CD4-positive, alpha-beta T cell treated with Interleukin-17A for 1 hour (primary cell): ENCODE measurements at regions not wholly inside any gene's neighbourhood (a gene's known extent, or its start where the extent isn't known, plus 50 kb on each side); places are given as distances from the start of the nearest gene placed in this dataset.
"Not testable (repeated sequence)": the region's sequence is repeated elsewhere in the genome, so short reads cannot be mapped to it uniquely, and the experiment has no call there.

Experiments
- DNase-seq: peaks from one replicate; pipeline ENCODE4 v3.0.0-alpha.2; 2020

DNA sequence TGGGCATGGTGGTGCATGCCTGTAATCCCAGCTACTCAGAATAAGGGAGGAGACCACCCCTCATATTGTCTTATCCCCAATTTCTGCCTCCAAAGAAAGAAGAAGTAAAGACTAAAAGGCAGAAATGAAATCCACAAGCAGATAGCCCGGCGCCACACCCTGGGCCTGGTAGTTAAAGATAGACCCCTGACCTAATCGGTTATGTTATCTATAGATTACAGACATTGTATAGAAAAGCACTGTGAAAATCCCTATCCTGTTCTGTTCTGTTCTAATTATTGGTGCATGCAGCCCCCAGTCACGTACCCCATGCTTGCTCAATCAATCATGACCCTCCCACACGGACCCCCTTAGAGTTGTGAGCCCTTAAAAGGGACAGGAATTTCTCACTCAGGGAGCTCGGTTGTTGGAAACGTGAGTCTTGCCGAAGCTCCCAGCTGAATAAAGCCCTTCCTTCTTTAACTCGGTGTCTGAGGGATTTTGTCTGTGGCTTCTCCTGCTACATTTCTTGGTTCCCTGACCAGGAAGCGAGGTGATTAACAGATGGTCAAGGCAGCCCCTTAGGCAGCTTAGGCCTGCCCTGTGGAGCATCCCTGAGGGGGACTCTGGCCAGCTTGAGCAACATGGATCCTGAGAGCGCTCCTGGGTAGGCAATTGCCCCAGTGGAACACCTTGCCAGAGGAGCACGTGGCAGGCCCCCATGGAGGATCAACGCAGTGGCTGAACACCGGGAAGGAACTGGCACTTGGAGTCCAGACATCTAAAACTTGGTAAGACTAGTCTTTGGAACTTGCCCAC is 188.7 kb upstream of the NDUFV2 start:
- not testable (repeated sequence) for DNase-seq

DNA sequence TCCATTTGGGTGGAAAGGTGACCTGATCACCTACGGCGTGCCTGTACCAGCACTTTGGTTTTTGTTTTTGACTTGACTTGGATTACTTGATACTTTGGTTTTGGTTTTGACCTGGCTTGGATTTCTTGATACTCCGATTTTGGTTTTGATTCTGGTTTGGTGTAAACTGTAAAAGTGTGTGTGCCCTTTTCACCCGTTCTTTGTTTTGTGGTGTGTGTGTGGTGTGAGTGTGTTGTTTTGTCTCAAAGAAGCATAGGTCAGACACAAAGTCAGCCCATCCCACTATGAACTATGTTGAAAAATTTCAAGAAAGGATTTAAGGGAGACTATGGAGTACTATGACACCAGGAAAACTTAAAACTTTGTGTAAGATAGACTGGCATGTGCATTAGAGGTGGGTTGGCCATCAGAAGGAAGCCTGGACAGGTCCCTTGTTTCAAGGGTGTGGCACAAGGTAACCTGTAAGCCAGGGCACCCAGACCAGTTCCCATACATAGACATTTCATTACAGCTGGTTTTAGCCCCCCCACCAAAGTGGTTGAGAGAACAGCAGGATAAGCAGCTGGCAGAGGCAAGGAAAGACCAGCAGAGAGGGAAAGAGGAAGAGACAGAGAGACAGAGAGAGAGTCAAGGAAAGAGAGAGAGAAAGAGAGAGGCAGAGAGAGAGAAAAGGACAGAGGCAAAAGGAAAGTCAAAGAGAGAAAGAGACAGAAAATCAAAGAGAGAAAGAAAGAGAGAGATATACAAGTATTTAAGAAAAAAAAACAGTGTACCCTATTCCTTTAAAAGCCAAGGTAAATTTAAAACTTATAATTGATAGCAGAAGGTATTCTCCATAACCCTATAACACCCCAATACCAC is 187.9 kb upstream of the NDUFV2 start:
- DNase-seq: not testable (repeated sequence)

DNA sequence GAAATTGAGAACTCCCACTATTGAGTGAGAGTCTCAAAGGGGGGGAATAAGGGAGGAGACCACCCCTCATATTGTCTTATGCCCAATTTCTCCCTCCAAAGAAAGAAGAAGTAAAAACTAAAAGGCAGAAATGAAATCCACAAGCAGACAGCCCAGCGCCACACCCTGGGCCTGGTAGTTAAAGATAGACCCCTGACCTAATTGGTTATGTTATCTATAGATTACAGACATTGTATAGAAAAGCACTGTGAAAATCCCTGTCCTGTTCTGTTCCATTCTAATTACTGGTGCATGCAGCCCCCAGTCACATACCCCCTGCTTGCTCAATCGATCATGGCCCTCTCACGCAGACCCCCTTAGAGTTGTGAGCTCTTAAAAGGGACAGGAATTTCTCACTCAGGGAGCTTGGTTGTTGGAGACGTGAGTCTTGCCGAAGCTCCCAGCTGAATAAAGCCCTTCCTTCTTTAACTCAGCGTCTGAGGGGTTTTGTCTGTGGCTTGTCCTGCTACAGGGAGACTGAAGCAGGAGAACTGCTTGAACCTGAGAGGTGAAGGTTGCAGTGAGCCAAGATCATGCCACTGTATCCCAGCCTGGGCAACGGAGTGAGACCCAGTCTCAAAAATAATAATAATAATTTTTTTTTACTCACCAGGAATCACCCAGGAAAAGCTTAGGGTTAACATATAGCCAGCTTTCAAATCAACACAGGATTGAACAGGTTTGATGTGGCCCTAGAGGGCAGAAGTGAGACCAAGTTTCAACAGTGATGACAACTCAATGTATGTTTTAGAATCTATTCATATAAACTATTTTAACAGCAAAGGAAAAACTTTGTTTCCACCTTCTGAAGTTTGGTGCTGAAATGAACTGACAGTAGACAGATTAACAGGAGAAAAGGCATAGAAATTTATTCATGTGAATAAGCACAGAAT is 181.4 kb upstream of the NDUFV2 start:
- DNase-seq: not testable (repeated sequence)

DNA sequence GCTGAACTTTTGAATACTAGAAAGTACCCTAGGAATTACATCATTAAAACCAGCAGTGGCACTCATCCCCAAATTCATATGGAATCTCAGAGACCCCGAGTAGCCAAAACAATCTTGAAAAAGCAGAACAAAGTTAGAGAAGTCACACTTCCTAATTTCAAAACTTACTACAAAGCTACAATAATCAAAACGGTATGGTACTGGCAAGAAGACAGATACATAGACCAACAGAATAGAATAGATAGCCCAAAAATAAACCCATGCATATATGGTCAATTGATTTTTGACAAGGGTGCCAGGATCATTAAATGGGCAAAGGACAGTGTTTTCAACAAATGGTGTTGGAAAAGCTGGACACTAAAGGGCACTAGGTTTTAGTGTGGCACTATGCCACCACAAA is 176.0 kb upstream of the NDUFV2 start:
- no peak for DNase-seq

DNA sequence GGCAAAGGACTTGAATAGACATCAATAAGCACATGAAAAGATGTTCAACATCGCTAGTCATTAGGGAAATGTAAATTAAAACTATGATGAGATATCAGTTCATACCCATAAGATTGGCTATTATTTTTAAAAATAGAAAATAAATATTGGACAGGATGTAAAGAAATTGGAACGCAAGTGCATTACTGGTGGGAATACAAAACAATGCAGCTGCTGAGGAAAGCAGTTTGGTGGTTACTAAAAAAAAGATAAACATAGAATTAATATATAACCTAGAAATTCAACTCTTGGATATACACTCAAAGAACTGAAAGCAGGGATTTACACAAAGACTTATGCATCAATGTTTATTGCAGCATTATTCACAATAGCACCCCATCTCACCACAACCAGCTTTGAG is 174.5 kb upstream of the NDUFV2 start:
- no peak for DNase-seq

DNA sequence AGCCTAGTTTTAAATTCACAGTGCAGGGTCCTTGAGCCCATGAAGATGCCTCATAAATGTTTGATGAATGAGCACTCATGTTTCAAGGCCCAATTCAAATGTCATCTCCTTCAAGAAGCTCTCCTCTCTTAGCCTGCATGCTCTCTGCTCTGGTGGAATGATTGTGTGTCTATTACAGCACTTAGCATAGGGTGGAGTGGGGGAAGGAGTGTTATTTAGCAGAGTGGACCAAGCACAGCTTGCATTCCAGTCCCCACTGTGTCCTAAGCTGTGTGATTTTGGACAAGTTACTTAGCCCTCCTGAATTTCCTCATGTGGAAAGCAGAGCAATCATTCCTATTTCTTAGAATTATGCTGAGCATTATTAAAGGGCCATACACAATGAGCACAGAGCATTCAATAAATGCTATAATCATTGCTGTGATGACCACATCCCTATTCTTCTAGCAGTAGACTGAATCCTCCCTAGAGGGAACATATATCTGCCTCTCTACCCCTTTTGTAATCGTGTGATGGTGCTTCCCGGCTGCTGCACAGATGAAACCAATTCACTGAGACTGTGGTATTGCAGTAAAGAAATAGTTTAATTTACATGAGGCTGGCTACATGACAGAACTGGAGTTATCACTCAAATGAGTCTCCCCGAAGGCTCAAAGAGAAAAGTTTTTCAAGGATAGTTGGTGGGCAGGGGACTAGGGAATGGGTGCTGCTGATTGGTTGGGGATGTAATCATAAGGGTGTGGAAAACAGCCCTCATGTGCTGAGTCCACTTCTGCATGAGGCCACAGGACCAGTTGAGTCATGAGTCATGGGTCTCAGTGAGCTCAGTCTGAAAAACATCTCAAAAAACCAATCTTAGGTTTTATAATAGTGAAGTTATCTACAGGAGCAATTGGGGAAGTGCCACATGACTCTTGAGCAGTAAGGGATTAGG is 173.4 kb upstream of the NDUFV2 start:
- DNase-seq: no peak

DNA sequence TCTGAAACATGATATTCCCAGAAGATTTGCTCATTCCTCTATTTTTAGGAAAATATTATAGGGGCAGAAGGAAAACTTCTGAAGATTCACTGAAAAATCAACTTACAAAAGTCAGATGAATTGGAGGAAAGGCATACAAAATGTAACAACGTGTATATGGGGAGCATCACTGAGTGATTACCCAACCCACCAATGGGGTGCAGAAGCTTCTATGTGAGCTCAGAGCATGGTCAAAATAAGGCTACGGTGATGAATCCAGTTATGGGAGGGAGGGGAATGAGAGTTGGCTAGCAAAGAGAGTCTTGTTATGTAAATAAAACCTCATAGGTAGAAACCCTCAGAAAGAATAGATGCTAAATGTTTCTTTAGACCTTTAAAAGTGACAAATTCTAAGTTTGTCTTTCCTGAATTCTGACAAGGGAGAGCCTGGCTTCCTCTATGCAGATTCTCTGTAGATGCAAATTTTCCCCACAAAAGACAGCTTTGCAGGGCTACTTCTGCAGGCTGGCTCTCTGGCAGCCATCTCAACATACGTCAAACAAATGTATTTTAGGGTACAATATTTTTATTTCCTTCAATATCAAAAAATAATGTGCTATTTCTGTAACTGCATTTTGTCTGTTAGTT is 171.4 kb upstream of the NDUFV2 start:
- DNase-seq: no peak

DNA sequence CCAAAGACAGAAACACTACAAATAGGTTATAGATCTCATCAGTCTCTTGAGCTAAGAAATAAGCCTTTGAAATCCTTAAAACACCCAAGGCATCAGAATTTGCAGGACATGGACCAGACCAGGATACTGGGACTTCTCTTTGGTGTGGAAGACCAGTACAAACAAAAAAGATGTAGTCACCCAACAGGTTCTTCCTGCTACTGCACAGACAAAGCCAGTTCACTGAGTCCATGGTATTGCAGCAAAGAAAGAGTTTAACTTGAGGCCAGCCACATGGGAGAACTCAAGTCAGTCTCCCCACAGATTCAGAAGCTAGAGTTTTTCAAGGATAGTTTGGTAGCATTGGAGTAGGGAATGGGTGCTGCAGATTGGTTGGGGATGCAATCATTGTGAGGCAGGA is 169.6 kb upstream of the NDUFV2 start:
- no peak for DNase-seq

DNA sequence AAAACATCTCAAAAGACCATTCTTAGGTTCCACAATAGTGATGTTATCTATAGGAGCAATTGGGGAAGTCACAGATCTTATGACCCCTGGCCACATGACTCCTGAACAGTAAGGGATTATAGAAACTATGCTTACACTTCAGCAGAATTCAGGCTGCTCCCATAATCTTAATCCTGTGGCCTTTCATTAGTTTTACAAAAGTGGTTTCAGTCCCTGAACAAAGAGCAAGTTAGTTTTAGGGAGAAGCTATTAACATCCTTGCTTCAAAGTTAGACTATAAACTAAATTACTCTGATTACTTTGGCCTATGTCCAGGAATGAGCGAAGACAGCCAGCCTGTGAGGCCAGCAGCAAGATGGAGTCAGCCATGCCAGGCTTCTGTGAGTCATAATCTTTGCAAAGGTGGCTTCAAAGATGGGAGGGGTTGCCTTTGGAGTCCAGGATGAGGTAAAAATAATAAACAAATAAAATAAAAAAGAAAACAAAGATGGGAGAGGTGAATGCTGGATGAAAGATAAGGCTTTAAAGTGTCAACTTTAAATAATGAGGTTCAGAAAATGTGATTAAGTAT is 168.7 kb upstream of the NDUFV2 start:
- no peak for DNase-seq

DNA sequence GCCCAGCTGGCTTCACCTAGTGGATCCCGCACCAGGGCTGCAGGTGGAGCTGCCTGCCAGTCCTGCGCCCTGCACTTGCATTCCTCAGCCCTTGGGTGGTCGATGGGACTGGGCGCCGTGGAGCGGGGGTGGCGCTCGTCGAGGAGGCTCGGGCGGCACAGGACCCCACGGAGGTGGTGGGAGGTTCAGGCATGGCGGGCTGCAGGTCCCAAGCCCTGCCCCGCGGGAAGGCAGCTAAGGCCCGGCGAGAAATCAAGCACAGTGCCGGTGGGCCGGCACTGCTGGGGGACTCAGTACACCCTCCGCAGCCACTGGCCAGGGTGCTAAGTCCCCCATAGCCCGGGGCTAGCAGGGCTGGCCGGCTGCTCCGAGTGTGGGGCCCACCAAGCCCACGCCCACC is 167.2 kb upstream of the NDUFV2 start:
- not testable (repeated sequence) for DNase-seq

DNA sequence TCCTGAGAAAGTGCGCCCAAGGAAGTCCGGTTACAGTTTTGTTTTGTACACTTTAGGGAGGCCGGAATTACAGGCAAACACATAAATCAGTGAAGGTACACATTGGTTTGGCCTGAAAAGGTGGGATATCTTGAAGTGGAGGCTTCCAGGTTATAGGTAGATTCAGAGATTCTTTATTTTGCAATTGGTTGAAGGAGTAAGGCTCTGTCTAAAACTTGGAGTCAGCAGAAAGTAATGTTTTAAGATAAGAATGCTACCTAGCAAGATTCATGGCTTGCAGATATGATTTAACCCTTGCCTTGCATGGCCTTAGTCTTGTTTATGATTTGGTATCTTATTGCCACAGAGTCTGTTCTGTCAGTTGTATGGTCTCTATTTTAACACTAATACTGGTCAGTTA is 165.9 kb upstream of the NDUFV2 start:
- DNase-seq: no peak

DNA sequence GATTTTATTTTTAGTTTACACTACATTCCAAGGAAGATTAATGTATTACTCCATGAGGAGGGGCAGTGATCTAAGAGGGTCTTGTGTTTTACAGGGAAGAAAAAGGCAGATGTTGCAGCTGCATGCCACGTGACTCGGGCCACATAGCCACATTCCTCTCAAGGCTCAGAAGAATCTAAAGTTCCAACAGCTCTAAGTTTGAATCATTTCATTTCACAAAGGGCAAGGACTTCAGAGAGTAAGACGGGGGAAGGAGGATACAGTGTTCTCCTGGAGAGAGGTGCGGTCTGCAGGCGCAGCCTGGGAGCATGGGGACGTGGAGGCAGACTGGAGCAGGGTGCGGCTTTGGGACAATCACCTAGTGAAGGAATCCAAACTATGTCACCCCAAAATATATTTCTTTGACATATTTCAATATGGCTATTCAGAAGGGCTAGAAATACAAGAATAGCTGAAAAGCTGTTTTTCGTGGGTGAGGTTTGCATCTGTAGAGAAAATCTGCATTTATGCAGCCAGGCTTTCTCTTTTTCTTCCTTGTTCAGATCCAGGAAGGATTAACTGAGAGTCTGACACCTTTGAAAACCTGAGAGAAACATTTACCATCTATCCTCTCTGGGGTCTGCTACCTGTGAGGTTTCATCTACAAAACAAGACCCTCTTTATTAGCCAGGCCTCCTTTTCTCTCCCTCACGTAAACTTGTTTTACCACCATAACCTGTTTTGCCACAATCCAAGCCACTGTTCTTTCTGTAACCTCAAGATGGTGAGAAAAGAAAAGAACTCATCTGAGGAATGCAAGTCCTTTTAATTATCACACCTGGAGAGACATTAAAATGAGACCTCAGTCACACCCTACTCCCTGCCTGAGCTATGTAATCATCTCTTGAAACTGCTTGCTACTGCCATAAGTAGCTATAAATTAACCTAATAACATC is 165.1 kb upstream of the NDUFV2 start:
- no peak for DNase-seq

DNA sequence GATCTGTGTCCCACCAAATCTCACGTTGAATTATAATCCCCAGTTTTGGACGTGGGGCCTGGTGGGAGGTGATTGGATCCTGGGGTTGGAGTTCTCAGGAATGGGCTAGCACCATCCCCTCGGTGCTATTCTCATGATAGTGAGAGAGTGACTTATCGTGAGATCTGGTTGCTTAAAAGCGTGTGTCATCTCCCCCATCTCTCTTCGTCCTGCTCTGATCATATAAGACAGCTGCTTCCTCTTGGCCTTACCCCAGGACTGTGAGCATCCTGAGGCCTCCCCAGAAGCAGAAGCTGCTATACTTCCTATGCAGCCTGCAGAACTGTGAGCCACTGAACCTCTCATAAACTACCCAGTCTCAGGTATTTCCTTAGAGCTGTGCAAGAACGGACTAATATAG is 163.7 kb upstream of the NDUFV2 start:
- DNase-seq: no peak

DNA sequence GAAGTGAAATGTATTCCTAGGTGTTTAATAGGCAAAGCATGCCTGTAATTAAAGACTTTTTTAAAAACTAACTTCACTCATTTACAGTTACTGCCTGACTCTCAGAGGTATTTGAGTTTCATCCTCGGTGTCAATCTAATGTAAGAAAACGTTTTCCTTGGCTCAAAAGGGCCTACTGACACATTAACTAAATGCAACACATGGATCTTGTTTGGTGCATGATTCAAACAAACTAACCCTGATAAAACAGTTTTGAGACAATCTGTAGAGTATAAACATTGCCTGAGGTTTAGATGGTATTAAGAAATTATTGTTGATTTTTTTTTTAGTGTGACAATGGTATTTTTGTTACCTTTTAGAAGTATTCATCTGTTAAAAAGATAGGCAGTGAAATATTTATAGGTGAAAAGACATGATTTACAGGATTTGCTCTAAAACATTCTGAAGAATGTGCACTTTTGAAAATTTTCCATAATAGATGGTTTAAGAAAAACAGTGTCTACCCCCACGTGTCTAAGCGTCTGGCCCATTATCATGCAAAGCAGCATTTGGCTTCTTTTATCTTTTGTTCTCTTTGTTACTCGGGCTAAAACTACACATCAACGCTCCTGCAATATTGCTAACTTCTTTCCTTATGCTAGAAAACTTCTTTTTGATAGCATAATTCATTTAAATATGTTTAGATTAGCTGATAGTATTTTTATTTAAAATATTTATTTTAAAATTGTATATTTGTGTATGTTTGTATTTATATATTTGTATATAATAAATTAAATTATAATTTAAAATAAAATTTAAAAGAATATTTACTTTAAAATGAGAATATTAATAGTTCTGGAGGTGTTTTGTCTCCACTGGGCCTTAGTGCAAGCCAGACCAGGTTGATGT is 160.2 kb upstream of the NDUFV2 start:
- DNase-seq: no peak

DNA sequence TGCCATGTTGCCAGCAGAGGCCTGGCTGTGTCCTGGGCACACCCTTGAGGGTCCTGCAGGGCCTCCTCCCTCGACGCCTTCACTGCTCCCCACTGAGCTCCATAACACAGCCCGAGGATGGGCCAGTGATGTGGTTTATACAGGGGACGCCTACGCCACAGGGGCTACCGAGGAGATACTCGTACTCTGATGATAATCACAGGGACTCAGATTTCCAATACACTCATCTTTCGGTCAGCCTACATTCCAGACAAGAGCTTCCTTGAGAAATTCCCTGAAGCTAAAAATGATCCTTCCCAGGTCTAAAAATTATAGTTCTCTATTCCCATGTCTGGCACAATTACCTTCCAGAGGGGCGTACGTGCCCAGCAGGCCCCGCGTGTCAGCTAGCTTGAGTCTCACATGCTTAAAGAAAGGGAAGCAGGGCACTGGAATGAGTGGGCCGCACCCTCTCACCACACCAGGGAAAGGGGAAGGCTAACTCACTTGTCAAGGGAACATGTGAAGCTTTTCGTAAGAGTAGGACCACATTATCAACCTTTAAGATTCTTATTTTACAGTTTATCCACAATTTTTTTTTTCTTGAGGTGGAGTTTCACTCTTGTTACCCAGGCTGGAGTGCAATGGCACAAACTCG is 159.5 kb upstream of the NDUFV2 start:
- DNase-seq: no peak

DNA sequence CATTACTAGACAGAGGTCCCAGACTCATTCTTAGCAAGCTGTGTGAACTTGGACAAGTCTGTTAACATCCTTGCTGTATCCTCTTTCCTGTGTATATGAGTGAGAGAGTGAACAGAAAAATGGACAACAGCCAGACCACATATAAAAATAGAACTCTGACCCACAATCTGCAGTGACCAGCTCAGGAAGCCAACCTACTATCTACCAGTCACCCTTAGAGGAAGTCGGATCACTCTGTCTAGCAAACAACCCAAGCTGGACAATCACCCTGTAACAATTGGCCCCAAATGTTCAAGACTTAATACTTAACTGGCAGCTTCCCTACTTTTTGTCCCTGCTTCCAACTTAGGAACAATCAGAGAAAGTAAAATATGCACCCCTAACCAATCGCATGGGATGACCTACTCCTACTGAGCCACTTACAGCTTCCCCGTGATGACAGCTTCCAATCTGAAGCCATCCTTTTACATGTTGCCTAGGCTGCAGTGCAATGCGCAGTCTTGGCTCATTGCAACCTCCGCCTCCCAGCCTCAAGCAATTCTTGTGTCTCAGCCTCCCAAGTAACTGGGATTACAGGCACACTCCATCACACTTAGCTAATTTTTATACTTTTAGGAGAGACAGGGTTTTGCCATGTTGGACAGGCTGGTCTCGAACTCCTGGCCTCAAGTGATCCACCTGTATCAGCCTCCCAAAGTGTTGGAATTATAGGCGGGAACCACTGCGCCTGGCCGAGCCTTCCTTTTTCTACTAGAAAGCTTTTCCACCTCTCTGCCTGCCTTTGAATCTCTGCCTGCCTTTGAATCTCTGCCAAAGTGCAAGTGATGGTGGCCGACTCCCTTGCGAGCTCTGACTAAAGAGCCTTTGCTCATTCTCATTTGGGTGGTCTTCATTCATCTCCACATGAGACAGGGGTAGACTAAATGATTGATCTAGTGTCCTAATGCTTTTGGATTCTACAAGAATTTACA is 158.3 kb upstream of the NDUFV2 start:
- DNase-seq: no peak

DNA sequence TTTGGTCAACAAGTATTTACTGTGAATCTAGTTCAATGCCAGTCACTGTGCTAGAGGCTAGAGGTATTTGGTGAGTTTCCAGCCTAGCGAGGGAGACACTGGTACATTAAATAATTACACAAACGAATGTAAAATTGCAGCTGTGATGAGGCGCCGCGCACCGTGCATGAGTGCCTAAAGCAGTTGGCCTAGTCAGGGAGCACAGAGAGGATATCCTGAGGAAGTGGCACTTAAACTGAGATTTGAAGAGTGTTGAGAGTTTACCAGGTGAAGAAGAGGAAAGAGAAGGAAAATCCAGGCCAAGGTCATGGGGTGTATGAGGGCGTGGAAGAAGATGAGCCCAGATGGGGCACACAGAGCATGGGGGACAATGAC is 157.6 kb upstream of the NDUFV2 start:
- no peak for DNase-seq
